Nephron progenitor cell (in vitro differentiated cells): ENCODE measurements at regions not wholly inside any gene's neighbourhood (a gene's known extent, or its start where the extent isn't known, plus 50 kb on each side); places are given as distances from the start of the nearest gene placed in this dataset.

ENCODE experiments used
- DNase-seq: peaks from one replicate; pipeline ENCODE4 v3.0.0; 2021
- H3K27ac Mint-ChIP-seq: 2 replicates; pipeline ENCODE4 v1.8.0; 2021; ENCODE audit warnings: mild to moderate bottlenecking, moderate library complexity, mixed read lengths
- H3K27me3 Mint-ChIP-seq: 2 replicates; pipeline ENCODE4 v1.8.0; 2021; ENCODE audit warnings: mild to moderate bottlenecking, low read depth, mixed read lengths; ENCODE audit not compliant: poor library complexity
- H3K36me3 Mint-ChIP-seq: 2 replicates; pipeline ENCODE4 v1.8.0; 2021; ENCODE audit warnings: low read depth, mixed read lengths
- H3K4me1 Mint-ChIP-seq: 2 replicates; pipeline ENCODE4 v1.8.0; 2021; ENCODE audit warnings: mixed read lengths
- H3K4me3 Mint-ChIP-seq: 2 replicates; pipeline ENCODE4 v1.8.0; 2021; ENCODE audit warnings: mild to moderate bottlenecking, moderate library complexity, mixed read lengths
- H3K9me3 Mint-ChIP-seq: 2 replicates; pipeline ENCODE4 v1.8.0; 2021; ENCODE audit warnings: mild to moderate bottlenecking, moderate library complexity, mixed read lengths
- TF ChIP-seq, protein P1 (sequence below): fragments of 200-600 bp; sonication (generic); IDR thresholded peaks from 2 replicates; pipeline ENCODE4 v1.5.0; 2021; ENCODE audit warnings: antibody characterized with exemption

- peaks cover 32% of the 10 kb centered on the region for H3K9me3 Mint-ChIP-seq
- H3K27ac Mint-ChIP-seq, result no peak overlapping the region
- H3K4me1 Mint-ChIP-seq, result no peaks in the 10 kb centered on the region
- no peaks in the 10 kb centered on the region for H3K36me3 Mint-ChIP-seq
- H3K27me3 Mint-ChIP-seq, result peaks cover 4% of the 10 kb centered on the region
- TF ChIP-seq, protein P1, sequence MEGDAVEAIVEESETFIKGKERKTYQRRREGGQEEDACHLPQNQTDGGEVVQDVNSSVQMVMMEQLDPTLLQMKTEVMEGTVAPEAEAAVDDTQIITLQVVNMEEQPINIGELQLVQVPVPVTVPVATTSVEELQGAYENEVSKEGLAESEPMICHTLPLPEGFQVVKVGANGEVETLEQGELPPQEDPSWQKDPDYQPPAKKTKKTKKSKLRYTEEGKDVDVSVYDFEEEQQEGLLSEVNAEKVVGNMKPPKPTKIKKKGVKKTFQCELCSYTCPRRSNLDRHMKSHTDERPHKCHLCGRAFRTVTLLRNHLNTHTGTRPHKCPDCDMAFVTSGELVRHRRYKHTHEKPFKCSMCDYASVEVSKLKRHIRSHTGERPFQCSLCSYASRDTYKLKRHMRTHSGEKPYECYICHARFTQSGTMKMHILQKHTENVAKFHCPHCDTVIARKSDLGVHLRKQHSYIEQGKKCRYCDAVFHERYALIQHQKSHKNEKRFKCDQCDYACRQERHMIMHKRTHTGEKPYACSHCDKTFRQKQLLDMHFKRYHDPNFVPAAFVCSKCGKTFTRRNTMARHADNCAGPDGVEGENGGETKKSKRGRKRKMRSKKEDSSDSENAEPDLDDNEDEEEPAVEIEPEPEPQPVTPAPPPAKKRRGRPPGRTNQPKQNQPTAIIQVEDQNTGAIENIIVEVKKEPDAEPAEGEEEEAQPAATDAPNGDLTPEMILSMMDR, result no peak
- H3K4me3 Mint-ChIP-seq, result no peak overlapping the region
- no peak for DNase-seq
These were observed 309.1 kb upstream of the IMPG1 start for GRCh38 chr6:76381612-76382011.

- TF ChIP-seq, protein P1, result peak; percentile 26
- no peak overlapping the region for H3K27ac Mint-ChIP-seq
- H3K27me3 Mint-ChIP-seq, result no peaks in the 10 kb centered on the region
- no peaks in the 10 kb centered on the region for H3K36me3 Mint-ChIP-seq
- no peaks in the 10 kb centered on the region for H3K4me1 Mint-ChIP-seq
- H3K4me3 Mint-ChIP-seq, result no peak overlapping the region
- H3K9me3 Mint-ChIP-seq, result no peaks in the 10 kb centered on the region
- no peak for DNase-seq
These were observed 278.8 kb upstream of the IMPG1 start for GRCh38 chr6:76351275-76351674.

- Mint-ChIP-seq H3K4me1 (no peaks in the 10 kb centered on the region), H3K4me3 (no peak overlapping the region), H3K9me3 (no peaks in the 10 kb centered on the region), H3K27me3 (no peaks in the 10 kb centered on the region), H3K36me3 (no peaks in the 10 kb centered on the region), H3K27ac (no peak overlapping the region)
- no peak for DNase-seq
- TF ChIP-seq, protein P1, result no peak
These were observed 275.1 kb upstream of the IMPG1 start for GRCh38 chr6:76347539-76347938.

DNA sequence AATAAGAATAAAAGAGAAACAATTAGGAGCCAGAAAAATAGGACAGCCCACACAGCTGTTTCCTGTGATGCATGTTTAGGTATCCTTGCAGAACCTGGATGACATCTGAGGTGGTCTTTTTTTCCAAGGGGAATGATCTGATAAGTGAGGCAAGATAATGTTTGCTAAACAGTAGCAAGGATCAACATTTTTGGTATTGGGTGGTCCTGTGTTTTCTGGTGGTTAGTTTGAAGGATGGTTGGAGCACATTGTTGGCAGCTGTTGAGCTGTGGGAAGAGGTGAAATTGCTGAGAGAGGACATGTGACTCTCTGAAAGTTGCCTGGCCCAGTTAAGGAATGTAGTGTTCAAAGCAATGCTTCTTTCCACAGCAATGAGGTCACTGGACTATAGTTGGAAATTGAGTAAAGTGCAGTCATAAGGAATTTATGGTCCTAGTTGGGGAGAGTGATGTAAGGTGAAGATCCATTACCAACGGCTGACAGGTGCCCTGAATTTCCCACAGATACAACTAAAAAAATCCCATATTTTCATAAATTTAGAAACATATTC is 270.2 kb upstream of the IMPG1 start:
- no peaks in the 10 kb centered on the region for H3K27me3 Mint-ChIP-seq
- no peaks in the 10 kb centered on the region for H3K4me1 Mint-ChIP-seq
- no peaks in the 10 kb centered on the region for H3K9me3 Mint-ChIP-seq
- H3K4me3 Mint-ChIP-seq, result no peak overlapping the region
- no peak overlapping the region for H3K27ac Mint-ChIP-seq
- TF ChIP-seq, protein P1, result no peak
- no peak for DNase-seq
- no peaks in the 10 kb centered on the region for H3K36me3 Mint-ChIP-seq

GRCh38 chr6:76330031-76330430 is 257.6 kb upstream of the IMPG1 start:
- Mint-ChIP-seq H3K27ac (no peak overlapping the region), H3K27me3 (peaks cover 3% of the 10 kb centered on the region), H3K9me3 (peaks cover 13% of the 10 kb centered on the region), H3K36me3 (no peaks in the 10 kb centered on the region), H3K4me3 (no peak overlapping the region), H3K4me1 (no peaks in the 10 kb centered on the region)
- no peak for DNase-seq
- TF ChIP-seq, protein P1, result no peak

DNA sequence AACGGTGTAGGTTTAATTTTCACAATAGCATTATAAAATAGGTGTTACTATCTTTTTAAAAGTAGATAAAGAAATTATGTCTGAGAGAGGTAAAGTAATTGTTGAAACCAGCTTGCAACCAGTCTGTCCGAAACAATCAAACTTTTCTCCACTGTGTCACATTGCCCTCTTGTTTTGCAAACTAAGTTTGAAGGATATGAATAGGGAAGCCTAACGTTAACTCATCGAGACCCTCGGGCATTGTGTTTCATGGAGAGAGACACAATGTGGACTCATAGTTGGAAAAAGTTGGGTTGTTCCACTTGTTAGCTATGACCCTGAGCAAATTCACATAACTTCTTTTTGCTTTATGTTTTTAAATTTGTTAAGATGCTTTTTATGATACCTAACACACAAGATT is 254.4 kb upstream of the IMPG1 start:
- Mint-ChIP-seq H3K4me3 (no peak overlapping the region), H3K4me1 (no peaks in the 10 kb centered on the region), H3K27ac (no peak overlapping the region), H3K9me3 (no peaks in the 10 kb centered on the region), H3K27me3 (peaks cover 3% of the 10 kb centered on the region), H3K36me3 (no peaks in the 10 kb centered on the region)
- TF ChIP-seq, protein P1, result no peak
- DNase-seq, result no peak
